HUDEP-2 (cell line): ENCODE measurements at regions not wholly inside any gene's neighbourhood (a gene's known extent, or its start where the extent isn't known, plus 50 kb on each side); places are given as distances from the start of the nearest gene placed in this dataset.
"Not testable (repeated sequence)": the region's sequence is repeated elsewhere in the genome, so short reads cannot be mapped to it uniquely, and the experiment has no call there.

Source experiments
- DNase-seq, 76 experiments: peaks; one replicate each; lab custom pipeline; 2025; ENCODE audit not compliant: unreplicated experiment in 76 of 76; lab: John Stamatoyannopoulos, UW

DNA sequence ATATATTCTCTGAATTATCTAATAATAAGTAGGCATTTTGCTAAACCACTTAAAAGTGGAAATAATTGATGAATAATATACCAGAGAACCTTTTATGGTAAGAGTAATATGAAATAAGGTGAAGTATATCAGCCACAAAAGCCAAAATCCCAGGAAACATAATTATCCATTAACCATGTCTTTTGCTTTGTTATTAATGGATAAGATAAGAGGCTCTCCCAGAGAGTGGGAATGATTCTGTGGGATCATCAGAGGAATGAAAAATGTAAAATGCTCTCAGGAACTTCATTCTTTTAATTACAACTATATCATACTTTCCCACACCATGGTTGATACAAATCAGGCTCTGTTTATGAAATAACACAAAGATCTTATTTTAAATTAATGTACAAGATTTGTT, 391.7 kb upstream of the FZD8 start:
- no peak for DNase-seq

DNA sequence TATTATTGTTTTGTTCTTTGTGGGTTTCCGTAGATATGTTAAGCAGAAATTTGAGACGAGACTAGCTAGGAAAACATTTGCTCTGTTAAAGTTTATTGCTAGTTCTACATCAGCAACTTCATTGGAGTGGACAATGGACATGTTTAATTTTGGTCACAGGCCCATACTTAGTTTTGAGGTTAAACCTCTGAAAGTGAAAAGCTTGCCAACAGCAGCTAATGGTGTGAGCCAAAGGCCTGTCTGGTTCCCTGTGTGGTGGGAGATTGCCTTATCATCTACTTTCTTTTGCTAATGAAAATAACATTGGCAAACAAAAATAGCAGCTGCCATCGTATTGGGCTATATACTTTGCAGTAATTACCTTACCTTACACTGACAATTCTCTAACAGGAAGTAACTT, 388.4 kb upstream of the FZD8 start:
- no peak for DNase-seq

DNA sequence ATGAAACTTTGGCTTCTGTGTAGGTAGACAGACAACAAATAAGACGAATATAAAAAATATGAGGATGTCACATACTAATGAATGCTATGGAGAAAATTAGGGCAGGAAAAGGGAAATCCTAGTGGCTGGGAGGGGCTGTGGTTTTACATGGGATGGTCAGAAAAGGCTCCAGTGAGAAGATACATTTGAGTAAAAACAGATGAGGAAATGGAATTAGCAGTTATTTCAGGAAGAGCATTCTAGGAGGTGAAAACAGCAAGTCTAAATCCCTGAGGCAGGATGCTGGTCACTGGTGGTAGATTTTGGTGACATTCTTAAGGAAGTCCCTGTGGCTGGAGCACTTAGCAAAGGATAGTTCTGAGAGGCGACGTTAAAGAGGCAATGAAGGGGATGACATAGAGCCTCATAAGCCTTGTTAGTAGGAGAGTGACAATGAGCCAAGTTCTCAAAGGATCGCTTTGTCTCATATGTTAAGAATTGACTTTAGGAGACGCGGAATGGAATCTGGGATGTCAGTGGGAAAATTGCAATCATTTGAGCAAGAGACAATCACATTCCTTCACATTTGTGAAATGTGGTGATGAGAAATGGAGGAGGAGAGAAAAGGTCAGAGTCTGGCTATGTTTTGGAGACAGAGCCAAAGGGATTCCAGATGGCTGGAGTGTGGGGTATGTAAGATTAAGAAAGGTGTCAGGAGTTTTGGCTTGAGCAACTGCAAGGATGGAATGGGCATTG, 384.7 kb upstream of the FZD8 start:
- no peak for DNase-seq

DNA sequence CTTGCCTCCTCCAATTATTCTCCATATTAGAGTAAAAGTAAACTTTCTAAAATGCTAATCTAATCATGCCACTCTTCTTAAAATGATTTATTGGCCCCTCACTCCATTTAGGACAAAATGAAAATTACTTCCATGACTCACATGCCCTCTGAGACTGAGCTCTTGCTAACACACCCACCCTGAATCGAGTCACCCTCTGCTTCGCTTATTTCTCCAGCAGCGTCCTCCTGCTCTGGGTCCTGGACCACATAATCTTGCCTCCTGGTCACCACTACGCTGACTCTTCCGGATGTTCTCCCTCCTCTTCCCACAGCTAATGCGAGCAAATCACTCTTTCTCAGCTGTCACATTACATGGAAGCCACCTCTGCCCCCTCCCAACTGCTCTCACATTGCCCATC, 384.0 kb upstream of the FZD8 start:
- DNase-seq = no peak

DNA sequence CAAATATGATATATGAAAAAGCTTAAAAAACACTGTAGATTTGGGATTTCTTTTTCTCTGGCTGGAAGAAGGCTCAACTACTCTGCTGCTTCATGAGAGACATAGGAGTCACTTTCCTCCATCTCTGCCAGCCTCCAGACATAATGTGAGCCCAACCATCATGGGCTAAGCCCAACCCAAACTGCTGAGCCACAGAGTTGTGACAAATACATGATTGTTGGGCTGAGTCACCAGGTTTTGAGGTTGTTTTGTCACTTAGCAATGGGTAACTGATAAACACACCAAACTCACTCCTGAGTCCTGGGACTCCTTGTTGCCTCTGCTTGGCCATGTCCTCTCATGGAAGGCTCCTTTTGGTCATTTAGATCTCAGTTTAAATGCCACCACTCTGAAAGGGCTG, 381.8 kb upstream of the FZD8 start:
- DNase-seq = peak in 1 of 76 experiments; percentile 2

DNA sequence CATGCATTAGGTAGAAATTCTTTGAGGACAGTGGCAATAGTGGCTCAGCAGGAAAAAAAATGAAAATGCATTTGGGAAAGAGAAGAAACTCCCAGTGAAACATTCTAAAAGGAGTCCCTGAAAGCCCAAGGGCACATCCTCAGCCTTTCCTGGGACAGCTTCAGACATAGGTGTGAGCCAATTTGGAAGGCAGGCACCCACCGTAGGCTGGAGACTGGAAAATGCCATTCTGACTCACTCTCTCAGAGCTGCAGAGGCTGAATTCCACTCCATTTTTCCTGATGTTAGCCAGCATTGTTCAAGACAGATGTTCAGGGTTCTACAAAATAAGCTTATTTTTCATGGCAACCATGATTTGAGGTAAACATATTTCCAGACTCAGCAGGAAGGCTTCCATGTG, 379.0 kb upstream of the FZD8 start:
- DNase-seq = no peak

DNA sequence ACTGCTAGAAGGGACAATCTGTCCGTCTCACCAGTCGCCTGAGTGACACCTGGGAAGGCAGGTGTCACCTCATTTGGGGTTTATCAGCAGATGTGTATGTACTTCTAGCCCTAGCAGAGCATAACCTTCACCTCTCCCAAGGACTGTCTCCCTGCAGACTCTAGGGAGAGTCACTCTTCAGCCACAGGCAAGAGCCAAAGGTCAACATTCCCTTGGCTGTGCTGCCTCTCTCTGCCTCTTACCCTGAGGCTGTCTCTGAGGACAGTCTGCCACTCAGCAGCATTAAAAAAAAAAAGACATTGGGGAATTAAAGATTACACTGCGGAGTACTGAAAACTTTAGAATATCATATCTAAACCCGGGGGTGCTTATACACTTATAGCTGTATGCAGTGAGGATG, 377.7 kb upstream of the FZD8 start:
- DNase-seq = no peak

DNA sequence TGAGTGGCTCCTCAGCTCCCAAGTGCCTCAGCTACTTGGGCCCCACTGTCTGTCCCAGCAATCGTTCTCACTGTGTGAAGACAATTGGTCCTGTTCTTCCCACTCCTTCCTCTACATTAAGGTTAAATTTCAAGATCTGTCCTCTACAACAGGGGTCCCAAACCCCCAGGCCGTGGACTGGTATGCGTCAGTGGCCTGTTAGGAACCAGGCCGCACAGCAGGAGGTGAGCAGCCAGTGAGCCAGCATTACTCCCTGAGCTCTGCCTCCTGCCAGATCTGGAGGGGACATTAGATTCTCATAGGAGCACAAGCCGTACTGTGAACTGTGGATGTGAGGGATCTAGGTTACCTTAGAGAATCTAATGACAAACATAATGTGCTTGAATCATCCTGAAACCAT, 376.9 kb upstream of the FZD8 start:
- DNase-seq = no peak

DNA sequence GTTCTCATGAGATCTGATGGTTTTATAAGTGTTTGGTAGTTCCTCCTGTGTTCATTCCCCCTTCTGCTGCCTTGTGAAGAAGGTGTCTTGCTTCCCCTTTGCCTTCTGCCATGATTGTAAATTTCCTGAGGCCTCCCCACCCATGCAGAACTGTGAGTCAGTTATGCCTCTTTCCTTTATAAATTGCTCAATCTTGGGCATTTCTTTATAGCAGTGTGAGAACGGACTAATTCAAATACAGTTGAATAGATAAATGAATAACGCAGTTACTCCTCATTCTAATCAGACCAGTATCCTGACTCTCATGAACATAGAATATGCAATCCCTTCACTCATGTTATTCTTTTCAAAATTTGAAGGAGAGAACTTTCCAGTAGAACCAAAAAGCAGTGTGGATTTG, 375.0 kb upstream of the FZD8 start:
- no peak for DNase-seq

DNA sequence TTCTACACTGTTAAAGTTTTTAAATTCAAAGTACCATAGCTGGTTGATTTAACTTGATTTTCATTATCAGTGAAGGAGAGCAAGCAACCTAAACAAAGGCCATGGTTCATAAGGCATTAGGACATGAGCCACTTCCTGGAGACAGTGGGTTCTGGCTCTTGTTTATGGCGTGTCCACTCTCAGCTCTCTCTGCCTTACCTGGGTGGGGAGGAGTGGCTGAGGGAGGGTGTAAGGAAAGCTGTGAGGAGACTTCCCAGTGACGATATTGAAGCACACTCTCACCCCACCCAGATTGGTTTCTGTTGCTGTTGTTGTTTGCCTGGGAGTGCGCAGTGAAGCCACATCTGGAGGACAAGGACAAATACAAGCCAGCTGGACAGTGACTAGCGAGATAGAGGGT, 365.3 kb upstream of the FZD8 start:
- no peak for DNase-seq

DNA sequence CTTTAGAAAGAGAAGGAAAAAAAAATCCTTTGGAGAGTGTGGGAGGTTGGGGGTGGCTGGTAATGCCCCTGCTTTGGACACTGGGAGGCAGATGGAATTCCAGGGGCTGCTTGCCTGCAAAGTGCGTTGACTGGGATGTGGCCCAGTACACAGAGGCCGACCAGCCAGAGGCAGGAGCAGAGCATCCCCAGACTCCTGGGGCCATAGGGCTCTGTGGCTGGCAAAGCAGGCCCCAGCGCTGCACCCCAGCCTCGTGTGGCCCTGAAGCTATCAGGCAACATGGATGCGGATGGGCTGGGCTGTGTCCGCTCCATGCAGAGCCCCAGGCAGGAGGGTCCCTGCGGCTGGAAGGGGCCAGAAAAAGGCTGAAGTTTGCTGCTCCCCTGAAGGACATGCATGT, 361.6 kb upstream of the FZD8 start:
- no peak for DNase-seq

DNA sequence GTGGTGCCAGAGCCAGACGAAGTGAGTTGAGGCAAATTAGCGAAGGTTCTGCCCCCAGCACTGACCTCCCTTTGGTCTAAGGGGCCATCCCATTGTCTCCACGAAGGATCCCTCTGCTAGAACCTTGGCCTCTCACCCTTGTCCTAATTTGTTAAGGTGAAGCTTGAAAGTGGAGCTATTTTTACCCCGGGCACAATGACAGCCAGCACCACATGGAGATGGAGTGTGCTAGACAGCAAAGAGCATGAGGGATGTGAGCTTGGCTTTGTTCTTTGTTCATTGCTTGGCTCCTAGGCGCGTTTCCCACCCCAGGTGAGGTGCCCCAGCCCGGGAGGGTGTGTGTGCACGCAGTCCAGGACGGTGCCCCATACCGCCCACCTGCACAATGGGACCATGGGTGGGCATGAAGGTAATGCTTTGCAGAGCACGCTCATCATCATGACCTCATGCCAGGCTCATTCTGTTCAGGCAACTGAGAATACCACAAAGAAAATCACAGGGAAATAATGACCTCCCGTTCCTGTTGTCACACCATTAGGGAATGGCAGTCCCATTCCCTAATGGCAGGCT, 361.0 kb upstream of the FZD8 start:
- DNase-seq = no peak

DNA sequence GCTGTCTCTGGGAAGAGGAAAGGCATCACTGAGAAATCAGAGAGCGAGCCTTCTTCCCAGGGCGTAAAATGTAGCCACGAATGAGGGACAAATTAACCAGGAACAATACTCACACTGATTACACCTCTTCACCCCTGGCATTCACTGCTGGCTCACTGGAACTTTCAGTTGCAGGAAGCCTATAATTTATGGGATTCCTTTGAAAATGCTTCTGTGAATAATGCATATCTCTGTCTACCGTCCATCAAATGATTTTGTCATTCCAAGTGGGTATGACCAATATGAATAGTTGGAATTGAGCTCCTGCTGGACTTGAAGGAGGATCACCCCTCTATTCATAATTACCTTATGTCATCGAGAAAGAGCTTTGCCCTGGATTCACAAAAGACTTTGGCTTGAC, 360.3 kb upstream of the FZD8 start:
- DNase-seq = no peak

DNA sequence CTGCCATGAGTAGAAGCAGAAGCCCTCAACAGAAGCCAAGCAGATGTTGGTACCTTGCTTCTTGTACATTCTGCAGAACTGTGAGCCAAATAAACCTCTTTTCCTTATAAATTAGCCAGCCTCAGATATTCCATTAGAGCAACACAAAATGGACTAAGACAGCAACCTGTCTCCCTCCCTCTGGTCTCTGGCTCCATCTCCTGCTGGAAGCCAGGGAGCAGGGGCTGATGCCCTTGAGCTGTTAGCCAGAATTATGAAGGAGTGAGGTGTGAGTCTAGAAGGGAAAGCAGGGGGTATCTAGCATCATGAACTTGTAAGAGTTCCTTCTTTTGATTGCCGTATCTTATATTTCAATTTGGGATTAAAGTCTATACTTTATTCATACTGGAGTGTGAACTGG, 358.7 kb upstream of the FZD8 start:
- DNase-seq = not testable (repeated sequence)

DNA sequence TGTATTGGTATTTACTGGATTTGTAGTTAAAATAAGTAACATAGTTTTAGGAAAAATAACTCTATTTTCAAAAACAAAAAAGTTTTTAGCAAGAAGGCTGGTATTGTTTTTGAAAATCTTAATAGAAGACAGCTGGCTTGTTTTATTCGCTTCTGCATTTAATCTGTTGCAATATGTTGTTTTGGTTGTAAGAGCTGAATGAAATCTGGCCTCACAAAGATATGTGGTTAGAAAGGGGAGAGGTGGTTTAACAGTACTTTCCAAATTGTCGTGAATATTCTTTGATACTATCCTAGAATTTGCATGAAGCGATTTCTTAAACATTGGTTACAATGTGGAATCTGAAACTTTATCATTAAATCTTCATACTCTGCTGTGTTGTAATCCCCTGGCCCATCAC, 355.9 kb upstream of the FZD8 start:
- DNase-seq = no peak

DNA sequence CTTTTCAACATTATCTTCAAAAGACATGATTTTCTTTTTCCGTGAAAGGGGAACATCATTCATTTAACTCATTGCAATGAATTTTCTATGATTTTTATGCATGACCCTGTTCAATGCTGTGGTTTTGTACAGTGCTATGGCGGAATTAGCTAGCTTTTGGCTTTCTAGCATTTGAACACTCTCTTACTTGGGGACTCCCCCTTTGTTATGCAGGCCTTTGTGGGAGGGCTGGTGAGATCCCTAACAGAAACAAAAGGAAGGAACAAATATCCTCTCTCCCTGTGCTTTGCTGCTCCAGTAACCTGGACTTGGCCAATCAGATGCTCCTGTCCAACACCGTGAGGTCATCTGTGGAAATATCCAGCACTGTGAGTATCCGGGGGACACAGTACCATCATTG, 353.4 kb upstream of the FZD8 start:
- no peak for DNase-seq

DNA sequence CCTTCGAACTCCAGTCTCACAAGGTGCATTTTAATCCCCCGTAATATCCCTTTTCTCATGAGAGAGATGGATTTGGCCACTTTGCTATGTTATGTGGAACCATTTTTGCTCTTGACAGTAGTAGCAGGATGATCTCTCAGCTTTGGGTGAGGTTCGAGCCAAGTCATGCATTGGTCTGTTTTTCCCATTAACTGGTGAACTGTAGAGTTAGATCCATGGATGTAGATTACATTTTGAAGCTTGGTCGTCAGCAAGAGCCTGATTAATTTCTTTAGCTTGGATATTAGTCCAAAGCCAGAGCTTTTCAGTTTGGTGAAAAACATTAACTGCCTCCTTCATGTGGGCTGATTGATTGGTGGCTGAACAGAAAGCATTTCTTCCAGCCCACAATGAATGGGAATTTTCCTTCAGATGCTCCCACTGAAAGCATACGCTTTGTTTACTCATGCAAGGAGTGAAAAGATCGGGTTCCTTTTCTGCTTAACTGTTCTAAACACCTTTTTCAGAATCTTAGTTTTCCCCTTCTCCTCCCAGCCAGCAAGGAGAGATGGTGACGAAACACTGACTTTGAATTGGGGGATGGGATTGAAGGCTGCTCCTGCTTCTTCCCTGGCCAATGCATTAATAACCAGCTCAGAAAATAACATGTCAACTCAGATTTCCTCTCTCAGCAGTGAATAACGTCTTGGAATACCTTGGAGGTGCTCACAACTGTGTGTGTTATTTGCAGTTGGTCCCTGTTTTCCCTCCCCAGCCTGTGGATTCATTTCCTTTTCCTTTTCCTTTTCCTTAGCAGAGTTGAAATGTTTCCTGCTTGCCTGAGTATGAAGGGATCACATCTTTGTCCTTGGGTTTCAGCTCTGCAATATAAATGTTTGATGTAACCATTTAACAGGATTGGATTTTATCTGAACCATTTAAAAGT, 351.8 kb upstream of the FZD8 start:
- DNase-seq = no peak

DNA sequence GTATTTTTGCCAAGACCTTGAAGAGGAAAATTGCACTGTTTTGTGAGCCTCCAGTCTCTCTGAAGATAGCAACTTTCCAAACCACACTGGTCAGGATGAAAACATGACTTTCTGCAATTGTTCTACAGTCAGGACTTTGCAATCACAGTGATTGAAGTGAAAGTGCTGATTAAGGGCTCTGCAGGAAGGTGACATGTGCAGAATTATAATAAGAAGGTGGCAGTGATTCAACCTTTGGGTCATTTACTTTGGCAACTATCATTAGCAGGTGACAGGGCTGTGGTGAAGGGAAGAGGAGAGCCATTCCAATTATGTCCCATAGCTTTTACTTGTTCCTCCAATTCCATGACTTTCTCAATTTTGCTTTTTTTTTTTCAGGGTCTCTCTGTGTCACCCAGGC, 350.0 kb upstream of the FZD8 start:
- no peak for DNase-seq

DNA sequence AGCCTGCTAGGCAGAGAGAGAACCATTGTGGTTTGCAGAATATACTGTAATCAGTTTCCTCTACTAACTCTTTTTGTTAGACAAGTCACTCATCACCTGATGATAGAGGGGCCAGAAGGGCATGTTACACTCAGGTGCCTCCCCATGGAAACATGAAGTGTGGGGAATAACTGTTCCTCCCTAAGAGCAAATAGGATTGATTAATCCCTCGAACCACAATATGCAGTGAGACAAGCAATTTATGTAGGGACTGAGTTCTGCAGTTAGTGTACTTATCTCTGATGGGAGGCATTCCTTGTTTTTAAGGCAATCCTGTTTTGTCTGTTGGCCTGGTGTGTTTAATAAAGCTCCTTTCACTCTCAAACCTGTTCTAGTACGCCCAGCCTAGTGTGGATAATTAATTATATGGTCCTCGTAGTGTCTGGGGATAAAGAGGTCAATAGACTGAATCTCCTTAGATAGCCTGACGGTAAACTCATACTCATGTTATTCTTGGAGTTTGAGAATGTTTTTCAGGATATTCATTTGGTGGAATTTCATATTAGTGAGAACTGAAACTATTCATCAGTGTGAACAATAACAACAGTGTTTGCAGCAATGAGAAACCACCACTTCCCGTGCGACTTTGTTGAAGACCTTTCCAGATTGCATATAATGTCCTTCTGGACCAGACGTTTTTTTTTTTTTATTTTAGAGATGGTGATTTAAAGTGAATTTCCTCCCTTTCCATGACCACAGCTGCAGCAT, 344.8 kb upstream of the FZD8 start:
- no peak for DNase-seq

DNA sequence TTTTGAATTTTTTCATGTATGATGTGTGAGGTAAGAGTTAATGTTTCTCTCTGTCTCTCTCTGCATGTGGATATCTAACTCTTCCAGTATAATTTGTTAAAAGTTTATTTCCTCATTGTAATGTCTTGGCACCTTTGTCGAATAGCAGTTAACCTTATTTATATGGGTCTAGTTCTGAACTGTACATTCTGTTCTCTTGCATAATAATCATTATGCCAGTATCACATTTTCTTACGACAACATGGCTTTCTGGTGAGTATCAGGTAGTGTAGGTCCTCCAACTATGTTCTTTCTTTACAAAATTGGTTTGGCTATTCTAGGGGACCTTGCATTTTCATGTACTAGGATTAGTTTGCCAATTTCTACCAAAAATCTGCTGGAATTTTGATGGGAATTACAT, 337.0 kb upstream of the FZD8 start:
- DNase-seq = no peak

DNA sequence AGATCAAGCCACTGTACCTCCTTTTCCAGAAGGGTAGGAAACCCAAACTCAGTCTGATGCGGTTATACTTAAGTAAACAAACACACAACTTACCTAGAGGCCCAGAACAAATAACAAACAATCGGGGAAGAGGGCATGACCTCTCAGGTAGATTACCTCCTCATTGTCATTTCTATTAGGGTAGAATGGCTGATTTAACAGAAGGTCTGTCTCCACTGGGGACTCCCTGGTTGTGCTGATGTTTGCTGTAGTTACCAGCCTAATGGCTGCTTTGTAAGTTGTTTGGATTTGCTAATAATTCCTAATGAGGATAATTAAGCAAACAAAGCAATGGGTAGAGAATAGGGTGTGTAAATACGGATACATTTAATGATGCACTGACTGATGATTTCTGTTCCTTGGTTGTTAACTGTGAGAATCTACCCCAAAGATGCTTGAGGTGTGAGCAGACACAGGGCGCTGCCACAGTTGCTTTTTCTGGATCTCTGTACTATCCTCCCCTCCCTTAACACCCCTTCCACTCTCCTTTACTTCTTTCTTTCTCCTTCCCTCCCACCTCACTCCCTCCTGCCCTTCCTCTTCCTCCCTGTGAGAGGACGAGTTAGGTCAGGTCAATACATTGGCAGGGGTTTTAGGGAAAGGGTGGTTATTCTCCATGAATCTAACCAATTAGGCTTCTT, 332.0 kb upstream of the FZD8 start:
- DNase-seq = not testable (repeated sequence)
